ENCODE measurements at regions not wholly inside any gene's neighbourhood (a gene's known extent, or its start where the extent isn't known, plus 50 kb on each side); places are given as distances from the start of the nearest gene placed in this dataset.

DNA sequence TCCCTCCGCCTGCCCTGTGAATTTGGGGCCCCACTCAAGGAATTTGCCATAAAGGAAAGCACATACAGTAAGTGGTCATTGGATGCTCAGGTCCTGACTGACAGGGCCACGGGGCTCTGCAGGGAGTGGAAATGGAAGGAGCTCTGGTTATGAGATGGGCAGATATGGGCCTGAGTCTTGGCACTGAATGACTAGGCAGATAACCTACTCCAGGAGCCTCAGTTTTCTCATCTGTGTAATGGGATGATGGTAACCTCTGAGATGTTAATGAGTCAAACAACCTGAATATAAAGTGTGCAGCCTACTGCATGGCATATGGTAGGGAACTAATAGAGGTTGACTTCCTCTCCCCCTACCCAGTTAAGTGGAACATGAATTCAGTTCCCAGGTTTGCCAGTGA lies 56.4 kb upstream of the NAA20 start:
- TF ChIP-seq POLR2A (IDR thresholded peaks at IDR 0.05) = no peak
- TF ChIP-seq, protein P1, sequence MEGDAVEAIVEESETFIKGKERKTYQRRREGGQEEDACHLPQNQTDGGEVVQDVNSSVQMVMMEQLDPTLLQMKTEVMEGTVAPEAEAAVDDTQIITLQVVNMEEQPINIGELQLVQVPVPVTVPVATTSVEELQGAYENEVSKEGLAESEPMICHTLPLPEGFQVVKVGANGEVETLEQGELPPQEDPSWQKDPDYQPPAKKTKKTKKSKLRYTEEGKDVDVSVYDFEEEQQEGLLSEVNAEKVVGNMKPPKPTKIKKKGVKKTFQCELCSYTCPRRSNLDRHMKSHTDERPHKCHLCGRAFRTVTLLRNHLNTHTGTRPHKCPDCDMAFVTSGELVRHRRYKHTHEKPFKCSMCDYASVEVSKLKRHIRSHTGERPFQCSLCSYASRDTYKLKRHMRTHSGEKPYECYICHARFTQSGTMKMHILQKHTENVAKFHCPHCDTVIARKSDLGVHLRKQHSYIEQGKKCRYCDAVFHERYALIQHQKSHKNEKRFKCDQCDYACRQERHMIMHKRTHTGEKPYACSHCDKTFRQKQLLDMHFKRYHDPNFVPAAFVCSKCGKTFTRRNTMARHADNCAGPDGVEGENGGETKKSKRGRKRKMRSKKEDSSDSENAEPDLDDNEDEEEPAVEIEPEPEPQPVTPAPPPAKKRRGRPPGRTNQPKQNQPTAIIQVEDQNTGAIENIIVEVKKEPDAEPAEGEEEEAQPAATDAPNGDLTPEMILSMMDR (IDR thresholded peaks at IDR 0.05) = no peak
